CD14-positive monocyte (primary cell): ENCODE measurements at regions not wholly inside any gene's neighbourhood (a gene's known extent, or its start where the extent isn't known, plus 50 kb on each side); places are given as distances from the start of the nearest gene placed in this dataset.

ENCODE experiments used
- DNase-seq, 3 donors: peaks; one replicate each; pipeline ENCODE4 v3.0.0-alpha.2; 2011 to 2022
- H2AFZ ChIP-seq: 2 replicates; pipeline ENCODE4 v1.6.0; 2012; ENCODE audit warnings: mild to moderate bottlenecking, low read depth, low read length, inconsistent platforms; ENCODE audit not compliant: insufficient read depth, poor library complexity, severe bottlenecking
- H3K27ac ChIP-seq, 2 donors: 1 replicate in 1 of 2; 2 replicates in 1 of 2; pipeline ENCODE4 v1.5.1; 2012 to 2013; ENCODE audit warnings: low read length in 2 of 2, control low read depth in 1 of 2, inconsistent platforms in 1 of 2, low read depth in 1 of 2, mild to moderate bottlenecking in 1 of 2
- H3K27me3 ChIP-seq, 2 donors: one replicate each; pipeline versions ENCODE4 v1.6.0 to v1.6.1; 2011 to 2013; ENCODE audit warnings: low read length in 2 of 2; ENCODE audit not compliant: control insufficient read depth in 2 of 2, insufficient read depth in 2 of 2
- H3K36me3 ChIP-seq, 2 donors: replicated peaks in 1 of 2; 1 replicate in 1 of 2; 2 replicates in 1 of 2; pipeline versions ENCODE4 v1.5.1 to v1.6.1; 2012 to 2013; ENCODE audit warnings: low read length in 2 of 2, control low read depth in 1 of 2, inconsistent platforms in 1 of 2, mild to moderate bottlenecking in 1 of 2; ENCODE audit not compliant: insufficient read depth in 2 of 2, control insufficient read depth in 1 of 2
- H3K4me1 ChIP-seq, 2 donors: 1 replicate in 1 of 2; 2 replicates in 1 of 2; pipeline versions ENCODE4 v1.5.1 to v1.6.1; 2012 to 2013; ENCODE audit warnings: low read length in 2 of 2, control low read depth in 1 of 2, inconsistent platforms in 1 of 2, mild to moderate bottlenecking in 1 of 2, moderate library complexity in 1 of 2; ENCODE audit not compliant: insufficient read depth in 2 of 2, control insufficient read depth in 1 of 2
- H3K4me2 ChIP-seq: replicated peaks from 2 replicates; pipeline ENCODE3; 2012; ENCODE audit warnings: low read length, moderate library complexity, mild to moderate bottlenecking; ENCODE audit not compliant: poor library complexity, severe bottlenecking; ENCODE audit errors: extremely low read depth
- H3K4me3 ChIP-seq, 3 experiments: fragments of 200-600 bp in 1 of 3; sonication (generic) in 1 of 3; replicated peaks in 1 of 3; 1 replicate in 2 of 3; 2 replicates in 1 of 3; pipeline ENCODE4 v1.5.1; 2011 to 2013; ENCODE audit warnings: low read length in 3 of 3, mild to moderate bottlenecking in 3 of 3, control low read depth in 2 of 3, low read depth in 2 of 3, inconsistent platforms in 1 of 3, moderate library complexity in 1 of 3
- H3K79me2 ChIP-seq: 2 replicates; pipeline ENCODE4 v1.6.0; 2012; ENCODE audit warnings: mild to moderate bottlenecking, control low read depth, inconsistent platforms, low read length, moderate library complexity; ENCODE audit not compliant: insufficient read depth
- H3K9ac ChIP-seq: 2 replicates; pipeline ENCODE4 v1.6.0; 2017; ENCODE audit warnings: low read length, mild to moderate bottlenecking; ENCODE audit not compliant: insufficient read depth, poor library complexity, severe bottlenecking
- H3K9me3 ChIP-seq, 2 donors: replicated peaks in 1 of 2; 1 replicate in 1 of 2; 2 replicates in 1 of 2; pipeline versions ENCODE4 v1.5.1 to v1.6.1; 2012 to 2013; ENCODE audit warnings: low read length in 2 of 2, control low read depth in 1 of 2; ENCODE audit not compliant: control insufficient read depth in 1 of 2, insufficient read depth in 1 of 2
- H4K20me1 ChIP-seq: 2 replicates; pipeline ENCODE4 v1.6.0; 2012; ENCODE audit warnings: mild to moderate bottlenecking, low read length, control low read depth, moderate library complexity; ENCODE audit not compliant: insufficient read depth
- H3K27ac Mint-ChIP-seq, 7 donors: one replicate each; pipeline ENCODE4 v1.8.0; 2020; ENCODE audit warnings: mild to moderate bottlenecking in 7 of 7, mixed read lengths in 7 of 7, moderate library complexity in 6 of 7, inconsistent platforms in 2 of 7
- H3K27me3 Mint-ChIP-seq, 3 donors: one replicate each; pipeline ENCODE4 v1.8.0; 2021 to 2022; ENCODE audit warnings: low read depth in 3 of 3, mild to moderate bottlenecking in 3 of 3, mixed read lengths in 3 of 3, moderate library complexity in 3 of 3, inconsistent platforms in 1 of 3
- H3K36me3 Mint-ChIP-seq, 2 donors: one replicate each; pipeline ENCODE4 v1.8.0; 2020; ENCODE audit warnings: mixed read lengths in 2 of 2, inconsistent platforms in 1 of 2, mild to moderate bottlenecking in 1 of 2
- H3K4me1 Mint-ChIP-seq: one replicate; pipeline ENCODE4 v1.8.0; 2020; ENCODE audit warnings: mild to moderate bottlenecking, mixed read lengths
- H3K4me3 Mint-ChIP-seq, 2 donors: one replicate each; pipeline ENCODE4 v1.8.0; 2020; ENCODE audit warnings: mild to moderate bottlenecking in 2 of 2, mixed read lengths in 2 of 2, moderate library complexity in 1 of 2
- H3K9me3 Mint-ChIP-seq, 7 donors: one replicate each; pipeline ENCODE4 v1.8.0; 2020 to 2022; ENCODE audit warnings: mixed read lengths in 7 of 7, mild to moderate bottlenecking in 6 of 7, moderate library complexity in 6 of 7, inconsistent platforms in 2 of 7
- WGBS: methylation state at CpG from one replicate; pipeline ENCODE4 v1.1.5; 2013; ENCODE audit warnings: missing lambda C conversion rate; ENCODE audit not compliant: insufficient coverage; 5-methylcytosine and 5-hydroxymethylcytosine counted together
- intact Hi-C, 2 donors: fragments of 100-400 bp; cut with micrococcal nuclease; formaldehyde crosslinking; loops; one replicate each; pipeline versions ENCODE4 v1.15.0 to v1.15.1; 2023
- TF ChIP-seq, protein P1 (sequence below): fragments of 200-600 bp; IDR thresholded peaks from one replicate; pipeline ENCODE4 v1.8.0; 2022; ENCODE audit warnings: antibody characterized with exemption, mild to moderate bottlenecking

DNA sequence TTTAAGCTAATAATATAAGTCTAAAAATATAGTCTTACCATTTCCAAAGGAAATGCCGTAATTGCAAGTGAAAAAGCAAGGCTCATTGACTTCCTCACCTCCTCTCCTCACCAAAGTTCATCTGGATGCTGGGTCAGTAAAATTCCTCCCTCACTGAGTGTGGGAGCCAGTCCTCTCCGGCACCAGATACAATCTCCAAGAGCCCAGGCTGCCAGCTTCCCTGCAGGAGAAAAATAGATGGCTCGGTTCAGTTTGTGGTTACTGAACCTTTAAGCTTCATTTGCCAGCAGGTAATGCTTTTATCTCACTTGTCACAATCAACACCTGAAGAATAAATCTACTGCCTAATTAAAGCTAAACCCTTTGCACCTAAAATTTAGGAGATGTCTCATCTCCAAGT lies 115.3 kb upstream of the VLDLR start:
- no peak overlapping the region for H3K4me3 Mint-ChIP-seq
- Histone ChIP-seq H3K9me3 (no peaks in the 10 kb centered on the region), H3K4me2 (no peak overlapping the region), H3K4me3 (no peak overlapping the region), H3K27me3 (no peaks in the 10 kb centered on the region), H3K79me2 (no peaks in the 10 kb centered on the region), H3K9ac (no peak overlapping the region), H3K27ac (no peak overlapping the region), H3K36me3 (no peaks in the 10 kb centered on the region), H4K20me1 (no peaks in the 10 kb centered on the region), H3K4me1 (no peaks in the 10 kb centered on the region), H2AFZ (no peak overlapping the region)
- peaks cover 0 to 11% (median 2%) of the 10 kb centered on the region in 7 donors for H3K9me3 Mint-ChIP-seq
- no peaks in the 10 kb centered on the region for H3K36me3 Mint-ChIP-seq
- WGBS: 40% methylated on average over 1 of the region's 3 CpGs
- no peaks in the 10 kb centered on the region for H3K4me1 Mint-ChIP-seq
- DNase-seq: no peak
- intact Hi-C loops: no loop called here
- H3K27ac Mint-ChIP-seq: no peak overlapping the region
- TF ChIP-seq, protein P1, sequence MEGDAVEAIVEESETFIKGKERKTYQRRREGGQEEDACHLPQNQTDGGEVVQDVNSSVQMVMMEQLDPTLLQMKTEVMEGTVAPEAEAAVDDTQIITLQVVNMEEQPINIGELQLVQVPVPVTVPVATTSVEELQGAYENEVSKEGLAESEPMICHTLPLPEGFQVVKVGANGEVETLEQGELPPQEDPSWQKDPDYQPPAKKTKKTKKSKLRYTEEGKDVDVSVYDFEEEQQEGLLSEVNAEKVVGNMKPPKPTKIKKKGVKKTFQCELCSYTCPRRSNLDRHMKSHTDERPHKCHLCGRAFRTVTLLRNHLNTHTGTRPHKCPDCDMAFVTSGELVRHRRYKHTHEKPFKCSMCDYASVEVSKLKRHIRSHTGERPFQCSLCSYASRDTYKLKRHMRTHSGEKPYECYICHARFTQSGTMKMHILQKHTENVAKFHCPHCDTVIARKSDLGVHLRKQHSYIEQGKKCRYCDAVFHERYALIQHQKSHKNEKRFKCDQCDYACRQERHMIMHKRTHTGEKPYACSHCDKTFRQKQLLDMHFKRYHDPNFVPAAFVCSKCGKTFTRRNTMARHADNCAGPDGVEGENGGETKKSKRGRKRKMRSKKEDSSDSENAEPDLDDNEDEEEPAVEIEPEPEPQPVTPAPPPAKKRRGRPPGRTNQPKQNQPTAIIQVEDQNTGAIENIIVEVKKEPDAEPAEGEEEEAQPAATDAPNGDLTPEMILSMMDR: no peak
- peaks cover 0 to 2% (median 0%) of the 10 kb centered on the region in 3 donors for H3K27me3 Mint-ChIP-seq

DNA sequence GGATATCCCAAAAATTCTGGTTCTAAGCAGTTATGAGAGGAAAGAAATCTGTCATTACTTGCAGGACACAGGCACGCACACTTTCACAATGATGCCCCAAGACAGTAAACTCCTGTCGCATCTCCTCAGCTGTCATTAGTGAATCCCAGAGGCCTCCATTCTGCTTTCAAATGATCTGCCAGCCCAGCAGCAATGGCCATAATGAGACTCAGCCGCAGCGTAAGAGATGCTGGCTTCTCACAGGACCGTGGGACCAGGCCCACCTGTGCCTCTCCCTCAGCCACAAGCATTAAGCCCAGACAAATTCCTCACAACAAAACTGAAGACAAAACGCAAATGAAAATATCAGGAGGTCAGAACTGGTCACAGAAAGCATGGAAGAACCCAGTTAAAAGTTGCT lies 98.0 kb upstream of the VLDLR start:
- intact Hi-C loops: no loop called here
- H3K4me3 ChIP-seq: no peak overlapping the region
- no peak overlapping the region for H3K4me3 Mint-ChIP-seq

More for the DNA sequence above, 98.0 kb upstream of the VLDLR start:
- no peaks in the 10 kb centered on the region for H3K79me2 ChIP-seq
- Mint-ChIP-seq H3K4me1 (no peaks in the 10 kb centered on the region), H3K27ac (no peak overlapping the region), H3K9me3 (peaks cover 6 to 27% (median 14%) of the 10 kb centered on the region in 7 donors), H3K36me3 (no peaks in the 10 kb centered on the region), H3K27me3 (peaks cover 0 to 3% (median 2%) of the 10 kb centered on the region in 3 donors)
- no peak overlapping the region for H3K9ac ChIP-seq
- H4K20me1 ChIP-seq: no peaks in the 10 kb centered on the region
- H3K27me3 ChIP-seq: no peaks in the 10 kb centered on the region
- H3K36me3 ChIP-seq: no peaks in the 10 kb centered on the region
- H3K4me2 ChIP-seq: no peak overlapping the region
- WGBS: 88% methylated on average over 3 of the region's 6 CpGs
- no peaks in the 10 kb centered on the region for H3K4me1 ChIP-seq
- peaks cover 0 to 18% of the 10 kb centered on the region in 2 donors for H3K9me3 ChIP-seq
- no peak overlapping the region for H2AFZ ChIP-seq
- DNase-seq: no peak
- no peak overlapping the region for H3K27ac ChIP-seq
- TF ChIP-seq, protein P1: no peak
